ENCODE measurements at regions not wholly inside any gene's neighbourhood (a gene's known extent, or its start where the extent isn't known, plus 50 kb on each side); places are given as distances from the start of the nearest gene placed in this dataset.

DNA sequence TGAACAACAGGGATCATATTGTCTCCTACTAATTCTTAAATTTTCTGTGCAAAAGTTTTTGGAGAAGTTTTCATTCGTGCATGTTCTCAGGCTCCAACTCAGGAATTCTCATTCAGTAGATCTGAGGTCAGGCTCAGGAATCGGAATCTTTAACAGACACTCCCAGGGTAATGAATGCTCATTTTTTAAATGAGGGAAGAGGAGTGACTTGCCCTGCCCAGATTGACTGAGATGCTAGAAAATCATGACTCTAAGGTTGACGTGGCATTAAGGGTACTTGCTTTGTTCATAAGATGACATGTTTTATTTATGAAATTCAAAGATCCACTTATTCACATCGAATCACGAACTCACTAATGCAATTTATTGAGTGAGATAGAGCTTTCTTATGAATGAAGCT is 196.6 kb upstream of the NPVF start:
- H3K27me3 ChIP-seq: no peaks in the 10 kb centered on the region
- DNase-seq: no peak
- WGBS, 3 donors: 86 to 91% (median 90%) methylated on average over 5 of the region's 5 CpGs
- H3K4me1 ChIP-seq (ENCODE audit: insufficient read depth): peaks cover 3% of the 10 kb centered on the region
- H3K4me3 ChIP-seq: no peak overlapping the region
- H3K36me3 ChIP-seq: no peaks in the 10 kb centered on the region
- TF ChIP-seq EP300 (IDR thresholded peaks at IDR 0.05): no peak
- TF ChIP-seq POLR2A (IDR thresholded peaks at IDR 0.05): no peak
- TF ChIP-seq, protein P1, sequence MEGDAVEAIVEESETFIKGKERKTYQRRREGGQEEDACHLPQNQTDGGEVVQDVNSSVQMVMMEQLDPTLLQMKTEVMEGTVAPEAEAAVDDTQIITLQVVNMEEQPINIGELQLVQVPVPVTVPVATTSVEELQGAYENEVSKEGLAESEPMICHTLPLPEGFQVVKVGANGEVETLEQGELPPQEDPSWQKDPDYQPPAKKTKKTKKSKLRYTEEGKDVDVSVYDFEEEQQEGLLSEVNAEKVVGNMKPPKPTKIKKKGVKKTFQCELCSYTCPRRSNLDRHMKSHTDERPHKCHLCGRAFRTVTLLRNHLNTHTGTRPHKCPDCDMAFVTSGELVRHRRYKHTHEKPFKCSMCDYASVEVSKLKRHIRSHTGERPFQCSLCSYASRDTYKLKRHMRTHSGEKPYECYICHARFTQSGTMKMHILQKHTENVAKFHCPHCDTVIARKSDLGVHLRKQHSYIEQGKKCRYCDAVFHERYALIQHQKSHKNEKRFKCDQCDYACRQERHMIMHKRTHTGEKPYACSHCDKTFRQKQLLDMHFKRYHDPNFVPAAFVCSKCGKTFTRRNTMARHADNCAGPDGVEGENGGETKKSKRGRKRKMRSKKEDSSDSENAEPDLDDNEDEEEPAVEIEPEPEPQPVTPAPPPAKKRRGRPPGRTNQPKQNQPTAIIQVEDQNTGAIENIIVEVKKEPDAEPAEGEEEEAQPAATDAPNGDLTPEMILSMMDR (IDR thresholded peaks at IDR 0.05): no peak
- intact Hi-C loops (cut with DNase I): no loop called here
- H3K9me3 ChIP-seq: no peaks in the 10 kb centered on the region
- no peak overlapping the region for H3K27ac ChIP-seq

DNA sequence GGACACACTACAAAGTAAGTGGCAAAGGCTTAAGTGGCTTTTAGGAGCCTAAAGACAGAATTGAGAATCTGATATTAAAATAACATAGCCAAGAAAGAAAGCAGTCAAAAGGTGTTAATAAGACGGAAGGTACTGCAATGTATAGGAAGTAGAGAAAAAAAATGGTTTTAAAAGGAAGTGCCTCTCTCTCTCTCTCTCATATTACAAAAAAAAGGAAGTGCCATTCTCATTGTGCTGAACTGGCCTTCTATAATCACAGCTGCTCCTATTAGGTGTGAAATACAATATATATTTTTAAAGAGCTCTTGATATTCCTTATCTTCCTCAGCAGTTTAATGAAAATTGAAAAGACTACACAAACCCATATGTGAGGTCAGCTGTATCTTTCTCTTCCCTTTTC is 199.4 kb upstream of the NPVF start:
- H3K4me1 ChIP-seq (ENCODE audit: insufficient read depth): peaks cover 7% of the 10 kb centered on the region
- WGBS, 3 donors: 85 to 91% (median 90%) methylated on average over 1 of the region's 1 CpG
- TF ChIP-seq, protein P1 (IDR thresholded peaks at IDR 0.05): no peak
- TF ChIP-seq POLR2A (IDR thresholded peaks at IDR 0.05) (no peak), EP300 (IDR thresholded peaks at IDR 0.05) (no peak)
- H3K9me3 ChIP-seq: no peaks in the 10 kb centered on the region
- no peaks in the 10 kb centered on the region for H3K36me3 ChIP-seq
- no peak overlapping the region for H3K4me3 ChIP-seq
- intact Hi-C loops (cut with DNase I): no loop called here
- DNase-seq: no peak
- H3K27me3 ChIP-seq: no peaks in the 10 kb centered on the region
- no peak overlapping the region for H3K27ac ChIP-seq

DNA sequence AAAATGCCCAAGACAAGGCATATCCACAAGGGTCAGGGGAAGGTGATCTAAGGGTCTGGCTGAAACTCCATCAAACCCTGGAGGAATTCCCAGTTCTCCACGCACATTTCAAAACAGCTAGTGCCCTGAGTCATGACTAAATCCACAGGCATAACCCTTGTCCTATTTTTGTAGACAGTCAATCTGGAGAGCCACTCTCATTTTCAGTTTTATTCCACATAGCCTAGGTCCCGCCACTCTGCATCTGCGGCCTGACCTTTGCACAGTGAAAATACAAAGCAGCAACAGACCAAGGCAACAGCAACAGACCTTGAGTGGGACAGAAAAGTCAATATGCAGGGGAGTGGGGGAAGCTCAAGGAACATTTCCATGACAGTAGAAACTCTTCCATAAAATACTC is 201.4 kb upstream of the NPVF start:
- Histone ChIP-seq H3K27ac (peak overlapping the region in 1 of 2 donors; percentile 7), H3K4me1 (ENCODE audit: insufficient read depth) (peaks cover 7% of the 10 kb centered on the region), H3K9me3 (no peaks in the 10 kb centered on the region), H3K27me3 (no peaks in the 10 kb centered on the region), H3K4me3 (no peak overlapping the region), H3K36me3 (no peaks in the 10 kb centered on the region)
- peak in 2 of 5 donors; percentile 22 to 37 for DNase-seq
- TF ChIP-seq POLR2A (IDR thresholded peaks at IDR 0.05): no peak
- TF ChIP-seq, protein P1 (IDR thresholded peaks at IDR 0.05): no peak
- TF ChIP-seq EP300 (IDR thresholded peaks at IDR 0.05): no peak
- WGBS, 3 donors: 21 to 49% (median 32%) methylated on average over 3 of the region's 3 CpGs
- intact Hi-C loops (cut with DNase I): no loop called here

DNA sequence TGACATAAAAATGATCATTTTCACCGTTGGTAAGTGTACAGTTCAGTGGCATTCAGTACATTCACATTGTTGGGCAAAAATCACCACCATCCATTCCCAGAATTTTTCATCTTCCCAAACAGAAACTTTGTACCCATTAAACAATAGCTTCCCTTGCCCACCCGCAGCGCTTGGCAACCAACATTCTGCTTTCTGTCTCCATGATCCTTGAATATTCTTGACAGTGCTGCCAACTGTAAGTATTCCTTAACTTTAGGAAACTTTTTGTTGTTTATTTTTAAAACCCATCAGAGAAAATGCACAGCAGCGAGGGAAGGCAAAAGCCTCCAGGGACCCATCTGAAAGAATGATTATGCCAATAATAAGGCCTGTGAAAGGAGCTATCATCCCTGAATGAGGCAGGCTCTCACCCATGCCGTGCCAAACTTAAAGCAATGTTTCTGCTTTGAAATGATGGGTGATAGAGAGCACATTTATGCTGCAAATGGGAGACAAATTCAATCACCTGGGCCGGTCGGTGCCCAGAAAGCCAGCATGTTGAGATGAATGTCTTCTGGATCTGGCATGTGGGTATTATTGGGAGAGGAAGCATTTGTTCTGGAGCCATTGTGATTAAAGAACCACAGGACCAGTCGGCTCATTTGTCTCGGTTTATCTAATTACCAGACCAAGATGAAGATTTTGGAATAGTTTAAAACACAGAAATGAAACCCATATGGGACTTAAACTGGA is 202.1 kb upstream of the NPVF start:
- intact Hi-C loops (cut with DNase I): no loop called here
- WGBS, 3 donors: 79 to 83% (median 82%) methylated on average over 9 of the region's 9 CpGs
- peak overlapping the region in 1 of 2 donors; percentile 7 for H3K27ac ChIP-seq
- no peak overlapping the region for H3K4me3 ChIP-seq
- TF ChIP-seq, protein P1 (IDR thresholded peaks at IDR 0.05): no peak
- no peak for TF ChIP-seq EP300 (IDR thresholded peaks at IDR 0.05)
- TF ChIP-seq POLR2A (IDR thresholded peaks at IDR 0.05): no peak
- no peaks in the 10 kb centered on the region for H3K36me3 ChIP-seq
- H3K9me3 ChIP-seq: no peaks in the 10 kb centered on the region
- no peak for DNase-seq
- H3K4me1 ChIP-seq (ENCODE audit: insufficient read depth): peaks cover 7% of the 10 kb centered on the region
- H3K27me3 ChIP-seq: no peaks in the 10 kb centered on the region
